ENCODE measurements at regions not wholly inside any gene's neighbourhood (a gene's known extent, or its start where the extent isn't known, plus 50 kb on each side); places are given as distances from the start of the nearest gene placed in this dataset.

DNA sequence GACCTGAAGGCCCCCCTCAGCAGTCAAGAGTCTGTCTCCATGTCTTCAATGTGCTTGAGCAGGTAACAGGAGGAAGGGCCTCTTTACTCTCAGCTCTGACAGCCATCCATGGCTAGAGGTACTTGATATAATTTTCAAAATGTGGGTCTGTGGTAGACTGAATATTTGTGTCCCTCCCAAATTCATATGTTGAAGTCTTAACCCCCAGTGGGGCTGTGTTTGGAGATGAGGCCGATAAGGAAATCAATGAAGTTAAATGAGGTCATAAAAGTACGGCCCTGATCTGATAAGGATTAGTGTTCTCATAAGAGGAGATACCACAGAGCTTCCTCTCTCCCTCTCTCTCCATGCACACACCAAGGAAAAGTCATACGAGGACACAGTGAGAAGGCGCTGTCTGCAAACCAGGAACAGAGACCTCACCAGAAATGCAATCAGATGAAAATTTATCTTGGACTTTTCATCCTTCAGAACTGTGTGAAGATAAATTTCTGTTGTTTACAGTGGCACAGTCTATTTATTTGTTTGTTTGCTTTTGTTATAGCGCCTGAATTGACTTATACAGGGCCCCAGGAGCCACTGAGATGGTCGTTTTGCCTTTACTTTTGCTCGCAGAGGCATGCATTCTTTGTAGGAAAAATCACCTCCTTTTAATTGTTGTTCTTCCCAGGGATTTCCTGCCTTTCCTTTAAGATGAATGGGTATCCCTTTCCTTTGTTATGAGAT, 274.8 kb upstream of the TRIB2 start:
- Histone ChIP-seq H4K20me1 (ENCODE audit: control insufficient read depth, insufficient read depth, low read depth, low read length) (no peaks in the 10 kb centered on the region), H3K4me3 (ENCODE audit: low read length) (no peak overlapping the region), H3K9me2 (replicated peaks; ENCODE audit: control insufficient read depth, low read length) (no peaks in the 10 kb centered on the region), H3K4me1 (ENCODE audit: control insufficient read depth, low read length) (no peaks in the 10 kb centered on the region), H3F3A (ENCODE audit: control insufficient read depth, insufficient read depth) (no peaks in the 10 kb centered on the region), H3K36me3 (ENCODE audit: control insufficient read depth, low read length) (no peaks in the 10 kb centered on the region), H3K79me2 (ENCODE audit: control insufficient read depth, low read length) (no peaks in the 10 kb centered on the region), H3K27me3 (ENCODE audit: control insufficient read depth, low read length) (no peaks in the 10 kb centered on the region), H3K9me3 (ENCODE audit: control insufficient read depth, insufficient read depth, low read length) (no peaks in the 10 kb centered on the region), H3K27ac (ENCODE audit: low read depth, low read length) (no peak overlapping the region), H3K4me2 (ENCODE audit: low read length) (no peak overlapping the region)
- no peak for TF ChIP-seq CTCF (IDR thresholded peaks at IDR 0.05; ENCODE audit: low read depth, low read length, poor library complexity, severe bottlenecking)
- no peak for TF ChIP-seq EZH2phosphoT487 (IDR thresholded peaks at IDR 0.05; ENCODE audit: borderline replicate concordance, low read length)

DNA sequence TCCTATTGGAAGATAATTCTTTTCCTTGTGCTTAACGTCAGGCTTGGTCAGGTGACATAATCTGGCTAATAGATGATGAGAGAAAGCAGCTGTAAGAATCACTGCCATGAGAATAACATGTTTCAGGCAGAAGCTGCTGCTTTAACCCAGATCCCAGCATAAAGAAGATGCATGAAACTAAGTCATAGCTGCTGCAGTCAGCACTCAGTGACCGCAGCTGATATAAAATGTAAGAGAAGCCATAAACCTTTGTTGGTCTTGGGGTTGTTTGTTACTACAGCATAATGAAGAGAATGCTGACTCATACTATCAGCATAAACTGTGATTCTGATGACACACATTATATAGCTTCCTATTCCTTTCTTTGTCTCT, 274.3 kb upstream of the TRIB2 start:
- no peaks in the 10 kb centered on the region for H3K9me2 ChIP-seq (replicated peaks; ENCODE audit: control insufficient read depth, low read length)
- no peaks in the 10 kb centered on the region for H3F3A ChIP-seq (ENCODE audit: control insufficient read depth, insufficient read depth)
- H3K9me3 ChIP-seq (ENCODE audit: control insufficient read depth, insufficient read depth, low read length): no peaks in the 10 kb centered on the region
- H3K36me3 ChIP-seq (ENCODE audit: control insufficient read depth, low read length): no peaks in the 10 kb centered on the region
- no peak for TF ChIP-seq CTCF (IDR thresholded peaks at IDR 0.05; ENCODE audit: low read depth, low read length, poor library complexity, severe bottlenecking)
- no peak for TF ChIP-seq EZH2phosphoT487 (IDR thresholded peaks at IDR 0.05; ENCODE audit: borderline replicate concordance, low read length)
- H3K4me1 ChIP-seq (ENCODE audit: control insufficient read depth, low read length): no peaks in the 10 kb centered on the region
- no peaks in the 10 kb centered on the region for H4K20me1 ChIP-seq (ENCODE audit: control insufficient read depth, insufficient read depth, low read depth, low read length)
- no peaks in the 10 kb centered on the region for H3K27me3 ChIP-seq (ENCODE audit: control insufficient read depth, low read length)
- no peak overlapping the region for H3K4me2 ChIP-seq (ENCODE audit: low read length)
- no peak overlapping the region for H3K4me3 ChIP-seq (ENCODE audit: low read length)
- no peaks in the 10 kb centered on the region for H3K79me2 ChIP-seq (ENCODE audit: control insufficient read depth, low read length)
- H3K27ac ChIP-seq (ENCODE audit: low read depth, low read length): no peak overlapping the region

- Histone ChIP-seq H4K20me1 (ENCODE audit: control insufficient read depth, insufficient read depth, low read depth, low read length) (no peaks in the 10 kb centered on the region), H3K27me3 (ENCODE audit: control insufficient read depth, low read length) (no peaks in the 10 kb centered on the region), H3K36me3 (ENCODE audit: control insufficient read depth, low read length) (no peaks in the 10 kb centered on the region), H3K4me3 (ENCODE audit: low read length) (no peak overlapping the region), H3F3A (ENCODE audit: control insufficient read depth, insufficient read depth) (no peaks in the 10 kb centered on the region), H3K9me3 (ENCODE audit: control insufficient read depth, insufficient read depth, low read length) (no peaks in the 10 kb centered on the region), H3K79me2 (ENCODE audit: control insufficient read depth, low read length) (no peaks in the 10 kb centered on the region), H3K4me1 (ENCODE audit: control insufficient read depth, low read length) (peaks cover 12% of the 10 kb centered on the region), H3K4me2 (ENCODE audit: low read length) (no peak overlapping the region), H3K9me2 (replicated peaks; ENCODE audit: control insufficient read depth, low read length) (no peaks in the 10 kb centered on the region), H3K27ac (ENCODE audit: low read depth, low read length) (no peak overlapping the region)
- no peak for TF ChIP-seq EZH2phosphoT487 (IDR thresholded peaks at IDR 0.05; ENCODE audit: borderline replicate concordance, low read length)
- TF ChIP-seq CTCF (IDR thresholded peaks at IDR 0.05; ENCODE audit: low read depth, low read length, poor library complexity, severe bottlenecking): no peak
These were observed 267.8 kb upstream of the TRIB2 start for GRCh38 chr2:12448846-12449505.
